ENCODE measurements at regions not wholly inside any gene's neighbourhood (a gene's known extent, or its start where the extent isn't known, plus 50 kb on each side); places are given as distances from the start of the nearest gene placed in this dataset.

GRCh38 chr12:17110316-17110715 lies 504.4 kb upstream of the LMO3 start:
- Mint-ChIP-seq H3K36me3 (no peaks in the 10 kb centered on the region), H3K27ac (no peak overlapping the region), H3K27me3 (ENCODE audit: low read depth) (no peaks in the 10 kb centered on the region), H3K4me1 (peaks cover 13% of the 10 kb centered on the region), H3K4me3 (no peak overlapping the region), H3K9me3 (no peaks in the 10 kb centered on the region)
- no peak for DNase-seq (ENCODE audit: low spot score in 2 of 2, unreplicated experiment in 2 of 2)
- TF ChIP-seq CTCF (IDR thresholded peaks at IDR 0.05; ENCODE audit: unreplicated experiment): no peak

GRCh38 chr12:17108877-17109541 lies 503.0 kb upstream of the LMO3 start:
- Mint-ChIP-seq H3K4me1 (peaks cover 13% of the 10 kb centered on the region), H3K27me3 (ENCODE audit: low read depth) (no peaks in the 10 kb centered on the region), H3K4me3 (no peak overlapping the region), H3K36me3 (no peaks in the 10 kb centered on the region), H3K9me3 (no peaks in the 10 kb centered on the region), H3K27ac (no peak overlapping the region)
- no peak for DNase-seq (ENCODE audit: low spot score in 2 of 2, unreplicated experiment in 2 of 2)
- TF ChIP-seq CTCF (IDR thresholded peaks at IDR 0.05; ENCODE audit: unreplicated experiment): no peak

GRCh38 chr12:17104801-17105200 lies 498.8 kb upstream of the LMO3 start:
- TF ChIP-seq CTCF (IDR thresholded peaks at IDR 0.05; ENCODE audit: unreplicated experiment): no peak
- Mint-ChIP-seq H3K4me1 (peaks cover 11% of the 10 kb centered on the region), H3K27ac (no peak overlapping the region), H3K4me3 (no peak overlapping the region), H3K36me3 (no peaks in the 10 kb centered on the region), H3K9me3 (peaks cover 28% of the 10 kb centered on the region), H3K27me3 (ENCODE audit: low read depth) (no peaks in the 10 kb centered on the region)
- DNase-seq (ENCODE audit: low spot score in 2 of 2, unreplicated experiment in 2 of 2): no peak

- Mint-ChIP-seq H3K4me1 (no peaks in the 10 kb centered on the region), H3K9me3 (peaks cover 28% of the 10 kb centered on the region), H3K36me3 (no peaks in the 10 kb centered on the region), H3K27ac (no peak overlapping the region), H3K4me3 (no peak overlapping the region), H3K27me3 (ENCODE audit: low read depth) (no peaks in the 10 kb centered on the region)
- no peak for DNase-seq (ENCODE audit: low spot score in 2 of 2, unreplicated experiment in 2 of 2)
- TF ChIP-seq CTCF (IDR thresholded peaks at IDR 0.05; ENCODE audit: unreplicated experiment): no peak
Measured at GRCh38 chr12:17097674-17098073, 491.7 kb upstream of the LMO3 start.

- no peak for TF ChIP-seq CTCF (IDR thresholded peaks at IDR 0.05; ENCODE audit: unreplicated experiment)
- Mint-ChIP-seq H3K4me3 (no peak overlapping the region), H3K4me1 (no peaks in the 10 kb centered on the region), H3K9me3 (peaks cover 18% of the 10 kb centered on the region), H3K36me3 (no peaks in the 10 kb centered on the region), H3K27me3 (ENCODE audit: low read depth) (no peaks in the 10 kb centered on the region), H3K27ac (no peak overlapping the region)
- no peak for DNase-seq (ENCODE audit: low spot score in 2 of 2, unreplicated experiment in 2 of 2)
Measured at GRCh38 chr12:17084831-17085230, 478.9 kb upstream of the LMO3 start.

All from mesothelial cell of epicardium (in vitro differentiated cells).